ENCODE measurements at regions not wholly inside any gene's neighbourhood (a gene's known extent, or its start where the extent isn't known, plus 50 kb on each side); places are given as distances from the start of the nearest gene placed in this dataset.
"Not testable (repeated sequence)": the region's sequence is repeated elsewhere in the genome, so short reads cannot be mapped to it uniquely, and the experiment has no call there.

GRCh38 chr2:17249249-17249648 lies 269.0 kb downstream of the RAD51AP2 start:
- no peak for DNase-seq

DNA sequence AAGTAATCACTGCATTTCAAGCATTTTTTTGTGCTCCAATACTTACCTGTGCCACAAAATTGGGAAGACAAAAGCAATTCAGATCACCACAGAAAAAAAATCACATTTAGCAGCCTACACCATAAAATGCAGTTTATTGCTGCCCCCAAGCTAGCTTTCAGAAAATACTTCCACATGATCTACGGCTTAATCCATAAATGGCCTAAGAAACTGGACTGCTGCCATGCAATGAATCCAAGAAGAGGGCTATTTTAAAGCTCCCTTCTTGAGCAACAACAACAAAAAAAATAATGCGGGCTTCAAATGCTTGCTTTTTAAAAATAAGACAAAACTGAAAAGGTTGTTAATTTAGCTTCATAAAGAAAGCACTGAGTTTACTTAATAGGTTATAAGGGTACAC lies 272.3 kb downstream of the RAD51AP2 start:
- no peak for DNase-seq

DNA sequence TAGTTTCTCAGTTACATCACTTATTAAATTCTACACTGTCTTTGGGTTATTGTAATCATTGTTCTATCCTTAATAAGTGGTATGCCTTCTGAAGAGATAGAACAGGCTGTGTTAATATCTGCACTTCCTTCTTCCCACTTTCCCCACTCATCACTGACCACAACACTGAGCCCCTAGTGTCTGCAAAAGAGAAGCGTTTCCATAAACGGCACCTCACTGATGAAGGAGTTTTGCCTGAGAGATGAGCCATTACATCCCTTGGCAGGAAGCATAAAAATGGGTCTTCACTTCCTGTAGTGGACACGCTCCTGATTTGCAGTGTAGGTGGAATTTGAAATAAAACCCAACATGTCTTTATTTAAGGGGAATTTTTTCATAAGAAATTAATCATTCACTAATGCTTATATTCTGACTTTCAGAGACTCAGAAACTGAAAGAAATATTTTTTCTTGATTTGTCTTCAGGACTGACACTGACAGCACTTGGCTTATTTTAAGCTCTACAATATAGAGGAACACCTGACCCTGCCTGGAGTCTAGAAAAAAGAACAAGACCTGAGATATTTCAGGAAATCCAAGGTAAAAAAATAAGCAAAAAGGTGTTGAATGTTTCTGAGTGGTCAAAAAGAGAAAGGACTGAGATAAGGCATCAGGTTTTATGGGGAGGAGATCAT lies 275.3 kb downstream of the RAD51AP2 start:
- DNase-seq, result no peak

DNA sequence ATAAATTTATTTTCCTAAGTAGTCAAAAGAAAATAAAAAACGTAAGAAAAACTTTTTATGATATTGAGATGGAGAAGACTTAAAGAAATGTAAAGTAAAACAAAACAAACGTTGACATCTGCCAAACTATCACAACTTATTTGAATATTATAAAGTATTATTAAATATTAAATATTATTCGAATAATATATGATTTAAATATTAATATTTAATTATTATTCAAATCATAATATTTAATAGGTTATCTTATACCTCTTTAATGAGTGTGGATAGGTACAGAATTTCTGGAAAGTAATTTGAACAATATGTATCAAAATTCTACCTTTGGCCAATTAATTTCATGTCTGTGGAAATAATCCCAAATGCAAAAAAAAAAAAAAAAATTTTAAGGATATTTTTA lies 278.7 kb downstream of the RAD51AP2 start:
- no peak for DNase-seq

- DNase-seq, result no peak
These were observed 283.1 kb downstream of the RAD51AP2 start for GRCh38 chr2:17235167-17235566.

- no peak for DNase-seq
These were observed 285.3 kb downstream of the RAD51AP2 start for GRCh38 chr2:17232776-17233556.

DNA sequence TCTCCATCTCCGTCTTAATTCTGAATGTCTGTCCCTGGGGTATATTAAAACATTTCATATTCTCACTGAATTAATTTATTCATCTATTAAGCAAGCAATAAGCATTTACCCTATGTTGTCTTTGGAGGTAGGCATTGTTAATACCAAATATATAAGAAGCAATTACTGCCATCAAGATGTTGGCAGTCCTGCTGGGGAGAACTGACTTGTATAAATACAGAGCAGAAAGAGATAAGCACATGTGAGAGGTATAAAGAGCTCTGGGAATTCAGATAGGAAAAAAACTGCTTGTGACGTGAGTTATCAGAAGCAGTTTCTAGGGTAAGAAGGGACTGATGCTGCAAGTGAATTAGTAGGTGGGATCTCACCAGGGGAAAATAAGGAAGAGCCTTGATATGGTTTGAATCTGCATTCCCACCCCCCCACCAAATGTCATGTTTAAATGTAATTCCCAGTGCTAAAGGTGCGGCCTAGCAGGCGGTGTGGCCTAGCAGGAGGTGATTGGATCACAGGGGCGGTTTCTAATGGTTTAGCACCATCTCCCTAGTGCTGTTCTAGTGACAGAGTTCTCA lies 286.8 kb downstream of the RAD51AP2 start:
- no peak for DNase-seq

DNA sequence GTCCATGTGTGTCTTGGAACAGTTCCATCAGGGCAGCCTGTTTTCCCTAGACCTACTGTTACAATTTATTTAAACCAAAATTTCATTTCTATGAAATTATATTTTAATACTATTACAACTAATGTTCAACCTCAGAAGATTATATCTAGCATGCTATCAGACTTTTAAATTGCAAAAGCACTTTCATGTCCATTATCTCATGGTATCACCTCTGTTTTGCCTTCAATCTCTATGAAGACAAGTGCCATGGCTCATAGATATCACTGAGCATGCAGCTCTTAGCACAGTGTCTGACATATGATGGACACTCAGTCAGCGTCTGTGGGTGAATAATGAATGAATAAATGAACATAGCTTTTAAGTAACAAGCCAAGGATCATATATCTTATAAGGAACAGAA lies 288.8 kb downstream of the RAD51AP2 start:
- DNase-seq, result no peak

- DNase-seq, result no peak
These were observed 289.8 kb downstream of the RAD51AP2 start for GRCh38 chr2:17228461-17228860.

- DNase-seq, result no peak
These were observed 290.4 kb downstream of the RAD51AP2 start for GRCh38 chr2:17227856-17228255.

GRCh38 chr2:17226941-17227490 lies 291.2 kb downstream of the RAD51AP2 start:
- no peak for DNase-seq

GRCh38 chr2:17223211-17223610 lies 295.0 kb downstream of the RAD51AP2 start:
- DNase-seq, result no peak

GRCh38 chr2:17208511-17208910 lies 309.7 kb downstream of the RAD51AP2 start:
- DNase-seq, result no peak

GRCh38 chr2:17206771-17207170 lies 311.5 kb downstream of the RAD51AP2 start:
- DNase-seq, result no peak

DNA sequence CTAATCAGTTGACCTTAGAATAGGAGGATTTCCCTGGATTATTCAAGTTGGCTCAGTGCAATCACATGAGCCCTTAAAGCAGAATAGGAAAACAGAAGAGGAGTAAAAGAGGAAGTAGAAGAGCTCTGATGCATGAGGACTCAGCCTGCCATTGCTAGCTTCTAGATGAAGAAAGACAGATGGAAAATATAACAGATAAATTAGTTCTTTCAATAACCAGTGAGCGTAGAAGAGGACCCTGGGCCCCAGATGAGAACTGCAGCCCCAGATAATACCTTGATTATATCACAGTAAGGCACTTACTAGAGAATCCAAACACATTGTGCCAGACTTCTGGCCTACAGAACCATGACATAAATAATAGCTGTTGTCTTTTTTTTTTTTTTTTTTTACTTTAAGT lies 314.0 kb downstream of the RAD51AP2 start:
- not testable (repeated sequence) for DNase-seq

- DNase-seq, result not testable (repeated sequence)
These were observed 315.6 kb downstream of the RAD51AP2 start for GRCh38 chr2:17202628-17203027.

DNA sequence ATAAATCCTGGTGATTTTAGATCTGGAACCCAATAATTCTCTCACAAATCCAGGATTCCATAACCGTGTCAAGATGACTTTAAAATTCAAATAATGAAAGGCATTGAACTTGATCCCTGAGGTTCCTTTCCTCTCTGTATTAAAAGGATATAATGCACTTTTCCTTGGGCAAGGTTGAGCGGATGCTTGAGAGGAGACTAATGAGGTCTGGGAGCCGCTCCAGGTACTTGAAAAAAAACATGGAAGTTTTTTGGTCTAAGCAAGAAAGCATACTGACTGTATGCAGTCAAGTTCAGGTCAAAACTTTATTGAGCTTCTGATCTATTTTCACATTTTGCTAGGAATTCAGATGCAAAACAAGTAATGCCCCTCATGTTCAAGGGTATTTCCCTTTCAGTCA lies 318.5 kb downstream of the RAD51AP2 start:
- DNase-seq, result no peak

GRCh38 chr2:17196380-17196779 lies 321.9 kb downstream of the RAD51AP2 start:
- no peak for DNase-seq

GRCh38 chr2:17195016-17195415 lies 323.2 kb downstream of the RAD51AP2 start:
- no peak for DNase-seq

GRCh38 chr2:17194083-17194482 lies 324.2 kb downstream of the RAD51AP2 start:
- no peak for DNase-seq

DNA sequence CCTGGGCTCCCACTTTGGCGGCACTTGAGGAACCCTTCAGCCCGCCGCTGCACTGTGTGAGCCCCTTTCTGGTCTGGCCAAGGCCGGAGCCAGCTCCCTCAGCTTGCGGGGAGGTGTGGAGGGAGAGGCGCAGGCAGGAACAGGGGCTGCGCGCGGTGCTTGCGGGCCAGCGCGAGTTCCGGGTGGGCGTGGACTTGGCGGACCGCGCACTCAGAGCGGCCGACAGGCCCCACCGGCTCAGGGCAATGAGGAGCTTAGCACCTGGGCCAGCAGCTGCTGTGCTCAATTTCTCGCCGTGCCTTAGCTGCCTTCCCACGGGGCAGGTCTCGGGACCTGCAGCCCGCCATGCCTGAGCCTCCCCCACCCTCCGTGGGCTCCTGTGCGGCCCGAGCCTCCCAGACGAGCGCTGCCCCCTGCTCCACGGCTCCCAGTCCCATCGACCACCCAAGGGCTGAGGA lies 324.8 kb downstream of the RAD51AP2 start:
- not testable (repeated sequence) for DNase-seq

GRCh38 chr2:17191223-17191622 lies 327.0 kb downstream of the RAD51AP2 start:
- DNase-seq, result no peak

GRCh38 chr2:17190527-17190926 lies 327.7 kb downstream of the RAD51AP2 start:
- DNase-seq, result no peak

DNA sequence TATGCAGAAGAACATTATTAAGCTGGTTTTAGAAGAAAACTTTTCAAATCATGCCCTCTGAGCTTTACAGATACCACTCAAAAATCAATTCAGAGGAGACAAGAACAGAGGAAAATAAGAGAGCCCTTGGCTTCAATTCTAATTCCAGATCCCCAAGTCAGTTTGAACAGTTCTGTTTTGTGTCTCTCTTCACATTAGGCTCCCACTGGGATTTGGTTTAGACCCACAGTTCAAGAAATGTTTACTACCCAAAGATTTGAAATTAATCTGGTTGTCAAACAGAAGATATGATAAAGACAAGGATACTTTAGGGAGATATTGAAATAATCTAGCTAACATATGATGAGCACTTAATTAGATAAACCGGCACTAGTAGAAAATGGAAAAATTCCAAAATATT lies 329.5 kb downstream of the RAD51AP2 start:
- DNase-seq, result no peak

Data from EL (cell line).